DMS53 (cell line): ENCODE measurements at regions not wholly inside any gene's neighbourhood (a gene's known extent, or its start where the extent isn't known, plus 50 kb on each side); places are given as distances from the start of the nearest gene placed in this dataset.

Experiments
- DNase-seq: peaks from one replicate; lab custom pipeline; 2025; lab: John Stamatoyannopoulos, UW

DNA sequence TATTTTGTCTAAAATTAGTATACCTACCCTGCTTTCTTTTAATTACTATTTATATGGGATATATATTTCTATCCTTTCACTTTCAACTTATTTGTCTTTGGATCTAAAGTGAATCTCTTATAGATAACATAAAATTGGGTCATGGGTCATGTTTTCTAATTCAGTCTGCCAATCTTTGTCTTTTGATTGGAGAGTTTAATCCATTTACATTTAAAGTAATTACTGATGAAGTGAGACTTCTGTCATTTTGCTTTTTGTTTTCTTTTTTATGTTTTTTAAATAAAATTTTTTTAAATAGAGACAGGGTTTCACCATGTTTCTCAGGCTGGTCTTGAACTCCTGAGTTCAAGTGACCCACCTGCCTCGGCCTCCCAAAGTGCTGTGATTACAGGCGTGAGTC, 50.5 kb upstream of the PRDM1 start:
- DNase-seq = no peak

DNA sequence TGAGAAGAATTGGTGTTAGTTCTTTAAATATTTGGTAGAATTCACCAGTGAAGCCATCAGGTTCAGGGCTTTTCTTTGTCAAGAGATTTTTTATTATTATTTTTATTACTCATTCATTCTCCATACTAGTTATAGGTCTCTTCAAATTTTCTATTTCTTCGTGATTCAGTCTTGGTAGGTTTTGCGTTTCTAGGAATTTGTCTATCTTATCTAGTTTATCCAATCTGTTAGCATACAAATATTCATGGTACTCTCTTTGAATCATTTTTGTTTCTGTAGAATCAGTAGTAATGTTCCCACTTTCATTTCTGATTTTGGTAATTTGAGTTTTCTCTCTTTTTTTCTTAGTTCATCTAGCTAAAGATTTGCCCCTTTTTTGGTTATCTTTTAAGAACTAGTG, 52.3 kb upstream of the PRDM1 start:
- no peak for DNase-seq

DNA sequence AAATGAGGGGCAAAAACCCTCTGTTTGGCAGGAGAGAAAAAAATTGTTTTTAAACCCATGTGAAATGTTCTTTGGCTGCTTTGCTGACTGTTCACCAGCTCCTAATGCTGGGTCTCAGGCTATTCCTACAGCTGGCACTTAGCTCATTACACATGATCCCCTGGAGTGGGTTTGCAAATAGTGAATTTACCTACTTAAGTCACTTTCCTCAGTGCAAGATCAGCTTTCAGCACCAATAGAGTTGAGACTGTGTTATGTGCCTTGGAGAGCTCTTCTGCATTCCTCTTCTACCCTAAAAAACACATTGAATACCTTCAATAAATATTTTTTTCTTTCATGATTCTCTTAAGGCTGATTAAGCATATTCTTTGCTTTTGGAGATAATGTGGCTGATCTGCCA, 58.4 kb upstream of the PRDM1 start:
- peak; percentile 30 for DNase-seq

DNA sequence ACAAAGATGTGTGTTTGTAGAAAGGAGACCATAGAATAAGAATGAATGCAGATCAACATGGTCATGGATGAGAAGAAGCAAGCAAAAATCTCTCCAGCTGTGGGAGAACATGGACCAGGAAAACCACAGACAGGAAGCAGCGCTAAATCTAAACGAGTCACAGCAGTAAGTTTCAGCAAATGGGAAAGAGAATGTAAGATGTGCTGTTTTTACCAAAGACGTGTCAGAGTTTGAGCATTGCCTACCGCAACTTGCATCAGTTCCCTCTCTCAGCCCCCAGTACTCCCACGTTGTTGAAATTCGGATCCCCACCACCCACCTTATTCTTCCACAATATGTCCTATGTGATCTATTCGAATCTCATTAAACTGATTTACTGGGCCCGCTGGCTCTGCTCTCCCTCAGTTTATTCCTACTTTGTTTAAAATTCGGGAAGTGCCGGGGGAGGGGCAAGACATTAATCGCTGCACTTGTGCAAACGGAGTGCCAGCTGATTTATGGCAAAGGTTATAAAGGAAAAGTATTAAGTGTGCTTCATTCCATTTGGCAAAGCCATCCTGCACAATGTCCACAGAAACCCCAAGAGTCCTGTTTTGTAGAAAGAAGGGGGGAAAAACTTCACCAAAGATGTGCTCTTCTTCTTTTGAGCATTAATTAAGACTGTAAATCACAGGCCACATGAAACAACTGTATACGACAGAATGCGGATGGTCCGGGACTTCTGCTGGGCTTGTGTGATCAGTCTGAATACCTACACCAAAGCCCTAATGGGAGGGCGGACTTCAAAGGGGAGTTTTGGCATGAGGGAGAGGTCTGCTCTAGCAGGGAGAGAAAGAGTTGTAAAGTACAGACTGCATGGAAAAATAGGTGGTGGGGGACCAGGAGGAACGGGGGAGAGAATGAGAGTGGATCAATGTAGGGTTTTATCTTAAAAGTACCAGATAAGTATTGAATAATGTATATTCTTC, 59.1 kb upstream of the PRDM1 start:
- no peak for DNase-seq

DNA sequence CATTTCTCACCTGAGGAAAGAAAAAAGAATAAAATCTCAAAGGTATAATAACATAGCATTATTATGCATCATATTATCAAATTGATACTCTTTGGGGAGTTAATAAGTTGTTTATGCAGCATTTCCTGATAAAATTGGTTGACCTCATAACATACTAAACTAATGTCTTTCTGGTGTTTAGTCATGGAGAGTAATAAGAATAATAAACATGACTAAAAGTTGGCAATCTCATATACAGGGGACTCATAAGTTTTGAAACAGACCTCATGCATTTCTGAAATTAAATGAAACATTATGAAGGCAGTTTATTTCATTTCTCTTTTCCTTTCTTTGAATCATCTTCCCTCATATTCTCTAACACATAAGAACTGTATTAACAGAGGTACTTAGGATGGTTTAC, 60.5 kb upstream of the PRDM1 start:
- no peak for DNase-seq

DNA sequence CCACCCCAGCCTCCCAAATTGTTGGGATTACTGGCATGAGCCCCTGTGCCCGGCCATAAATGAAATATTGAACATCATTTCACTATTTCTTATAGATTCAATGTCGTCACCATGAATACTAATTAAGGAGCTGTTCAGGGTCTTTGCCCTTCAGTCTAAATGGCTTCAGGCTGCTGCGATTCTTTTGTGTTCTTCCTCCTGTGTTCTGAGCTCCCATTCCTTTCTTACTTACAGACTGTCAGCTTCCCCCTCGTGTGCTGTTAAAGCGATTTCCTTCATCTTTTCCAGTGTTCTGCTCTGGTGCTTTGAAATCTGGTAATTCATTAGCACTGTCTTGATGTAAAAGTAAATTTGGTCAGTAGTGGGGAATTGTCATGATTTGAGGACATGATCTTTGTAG, 63.3 kb upstream of the PRDM1 start:
- DNase-seq = no peak

DNA sequence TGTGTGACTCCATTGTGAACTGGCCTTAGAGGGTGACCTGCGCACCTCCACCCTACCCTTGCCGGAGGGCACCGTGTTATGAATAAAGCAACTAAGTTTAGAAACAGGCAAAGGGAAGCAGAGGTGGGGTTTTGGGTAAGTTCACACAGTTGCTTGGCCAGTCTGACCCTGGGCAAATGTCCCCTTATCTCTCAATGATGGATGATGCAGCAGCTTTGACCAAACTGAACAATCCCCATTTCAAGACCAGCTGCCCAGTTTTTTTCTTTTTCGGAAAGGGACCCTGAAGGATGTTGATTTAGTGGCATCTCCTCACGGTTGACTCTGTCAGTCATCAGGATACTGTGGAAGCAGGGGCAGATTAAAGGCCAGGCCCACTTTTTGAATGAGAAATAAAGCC, 68.7 kb upstream of the PRDM1 start:
- DNase-seq = no peak

DNA sequence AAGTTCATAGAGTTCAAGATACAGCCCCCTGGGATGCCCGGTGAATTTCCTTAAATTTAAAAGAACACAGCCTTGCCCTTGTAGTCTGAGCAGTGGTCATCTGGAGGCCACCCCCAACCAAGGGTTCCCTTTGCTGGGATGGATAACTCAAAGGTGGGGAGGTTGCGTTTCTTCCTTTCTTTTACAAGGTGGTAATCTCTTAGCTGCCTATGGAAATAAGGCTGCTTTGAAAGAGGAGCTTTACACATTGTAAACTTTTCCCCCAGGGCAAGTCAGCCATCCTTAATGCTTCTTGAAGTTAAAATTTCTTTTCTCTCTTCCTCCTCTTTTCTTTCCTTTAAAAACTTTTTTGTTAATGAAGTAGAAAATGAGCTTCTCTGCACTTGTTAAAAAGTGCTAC, 71.2 kb upstream of the PRDM1 start:
- DNase-seq = no peak

DNA sequence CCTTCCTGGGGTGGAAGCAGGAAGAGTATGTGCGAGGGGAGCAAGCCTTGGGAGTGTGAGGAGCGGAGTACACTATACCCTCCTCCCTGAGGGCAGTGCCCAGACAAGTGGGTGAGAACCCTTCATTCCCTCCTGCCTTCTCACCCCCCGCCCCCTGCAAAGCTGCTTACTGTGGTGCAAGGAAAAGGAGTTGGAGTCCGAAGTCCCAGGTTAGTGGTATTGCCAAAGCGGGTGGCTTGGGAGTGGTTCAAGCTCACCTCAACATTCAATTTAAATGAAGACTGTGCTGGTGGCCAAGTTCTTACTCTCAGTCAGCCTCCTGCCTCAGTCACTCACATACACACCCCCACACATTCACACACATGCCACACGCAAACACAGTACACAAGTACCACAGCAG, 74.7 kb upstream of the PRDM1 start:
- DNase-seq = no peak

DNA sequence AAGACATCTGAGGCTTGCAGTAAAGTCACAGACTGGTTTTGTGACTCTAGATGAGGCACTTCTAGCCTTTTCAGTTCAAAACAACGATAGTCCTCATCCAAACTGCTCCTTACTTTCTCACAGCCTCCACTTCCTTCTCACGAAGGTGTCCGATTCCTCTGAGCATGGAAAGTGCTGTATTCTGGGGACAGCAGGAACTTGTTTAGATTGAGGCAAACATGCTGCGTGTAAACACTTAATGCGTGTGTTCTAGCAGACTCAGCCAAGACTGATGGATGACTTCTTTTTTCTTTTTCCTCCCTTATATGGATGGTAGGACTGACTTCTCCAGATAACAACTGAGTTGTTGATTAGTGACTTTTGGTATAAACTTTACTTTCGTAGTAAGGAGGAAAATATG, 80.2 kb upstream of the PRDM1 start:
- peak; percentile 22 for DNase-seq

DNA sequence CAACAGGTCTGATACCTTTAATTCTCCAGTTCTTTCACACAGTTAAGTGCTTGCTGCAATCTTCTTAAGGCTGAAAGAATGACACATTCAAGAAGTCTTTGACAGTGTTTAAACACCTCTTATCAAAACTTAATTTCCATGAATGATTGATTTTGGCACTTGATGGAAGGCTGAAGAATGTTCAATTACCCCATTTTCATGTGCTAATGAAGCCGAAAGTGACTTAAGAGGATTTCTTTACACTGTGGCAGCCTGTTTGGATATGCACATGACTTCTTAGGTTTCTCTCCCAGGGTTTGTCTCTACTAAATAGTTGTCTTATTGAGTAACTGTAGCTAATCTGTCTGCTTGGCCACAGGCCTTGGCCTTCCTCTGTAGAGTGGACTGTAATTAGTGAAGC, 81.1 kb upstream of the PRDM1 start:
- no peak for DNase-seq

DNA sequence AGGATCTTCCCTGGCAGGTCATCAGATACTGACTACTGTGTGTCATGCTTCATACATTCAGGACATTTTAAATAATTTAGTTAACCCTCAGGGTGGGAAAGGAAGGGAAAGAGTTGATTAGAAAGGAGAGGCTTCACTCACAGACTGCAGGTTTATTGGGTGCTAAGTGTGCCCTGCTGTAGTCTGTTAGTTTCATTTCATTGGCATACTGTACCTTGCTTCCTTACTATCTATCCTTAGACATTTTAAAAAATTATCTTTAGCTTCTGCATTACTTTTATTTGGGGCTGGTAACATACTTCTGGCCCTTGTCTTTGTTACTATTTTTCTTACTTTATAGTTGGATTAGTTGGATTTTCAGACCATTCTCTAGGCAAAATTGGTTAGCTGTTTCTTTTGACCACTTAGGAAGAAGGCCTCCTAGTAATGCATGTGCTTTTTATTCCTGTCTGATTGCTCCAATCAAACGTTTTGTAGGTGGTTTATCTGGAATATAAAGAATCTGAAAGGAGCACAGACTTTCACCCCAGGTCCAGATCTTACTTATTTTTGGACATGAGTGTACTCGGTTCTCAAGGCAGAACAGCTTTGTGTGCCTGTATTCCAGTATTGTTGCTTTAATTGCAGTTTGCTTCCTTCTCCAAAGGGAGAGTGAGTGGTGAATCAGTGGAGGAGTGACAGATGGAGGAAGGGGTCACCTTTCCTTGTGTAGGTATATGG, 82.7 kb upstream of the PRDM1 start:
- peak; percentile 30 for DNase-seq

DNA sequence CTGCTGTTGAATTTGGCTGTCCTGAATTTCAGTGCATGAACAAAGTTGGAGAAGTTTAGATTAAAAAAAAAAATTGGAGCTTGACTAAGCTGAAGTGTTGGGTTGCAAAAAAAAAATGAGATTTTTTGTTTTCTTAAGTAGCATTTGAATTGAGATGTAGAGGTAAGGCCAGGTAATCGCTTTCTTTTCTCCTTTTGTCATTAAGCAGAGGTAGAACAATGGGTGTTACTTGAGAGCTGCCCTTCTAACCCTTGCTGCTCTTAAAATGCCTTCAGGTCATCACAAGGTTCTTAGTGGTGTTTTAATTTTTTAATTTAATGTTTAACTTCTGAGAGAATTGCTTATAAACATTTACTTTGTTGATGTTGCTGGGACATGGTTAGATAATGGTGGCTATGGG, 84.1 kb upstream of the PRDM1 start:
- DNase-seq = no peak

DNA sequence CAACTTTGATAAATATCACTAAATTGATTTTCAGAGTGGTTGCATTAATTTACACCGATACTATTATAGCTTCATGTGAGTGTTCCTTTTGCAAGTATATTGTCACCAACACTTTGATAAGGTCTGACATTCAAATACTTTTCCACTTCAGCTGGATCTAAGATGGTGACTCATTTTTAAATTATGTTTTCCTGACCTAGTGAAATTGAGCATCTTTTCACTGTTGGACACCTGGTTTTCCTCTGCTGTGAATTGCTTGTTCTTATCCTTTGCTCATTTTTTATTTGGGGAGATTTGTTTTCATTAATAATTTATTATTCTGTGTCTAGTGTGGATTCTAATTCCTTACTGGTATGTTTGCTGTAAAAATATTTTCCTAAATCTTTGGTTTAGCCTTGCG, 85.2 kb upstream of the PRDM1 start:
- no peak for DNase-seq

DNA sequence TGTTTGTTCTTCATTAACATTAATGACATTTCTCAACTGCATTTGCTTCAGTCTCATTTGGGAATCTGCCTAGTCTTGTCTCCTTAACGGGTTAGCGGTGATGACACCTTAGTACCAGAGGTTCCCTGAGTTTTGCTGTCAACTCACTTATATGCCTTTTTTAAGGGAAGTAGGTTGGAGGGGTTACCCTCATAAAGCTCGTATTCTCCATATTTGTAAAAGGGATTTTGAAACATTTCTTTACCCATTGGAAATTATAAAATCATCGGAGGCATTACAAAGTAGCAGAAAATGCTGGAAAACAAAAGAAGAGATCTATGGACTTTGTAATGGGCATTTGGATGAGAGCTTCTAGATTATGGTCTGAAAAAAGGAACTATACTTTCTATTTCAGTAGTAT, 88.7 kb upstream of the PRDM1 start:
- no peak for DNase-seq

DNA sequence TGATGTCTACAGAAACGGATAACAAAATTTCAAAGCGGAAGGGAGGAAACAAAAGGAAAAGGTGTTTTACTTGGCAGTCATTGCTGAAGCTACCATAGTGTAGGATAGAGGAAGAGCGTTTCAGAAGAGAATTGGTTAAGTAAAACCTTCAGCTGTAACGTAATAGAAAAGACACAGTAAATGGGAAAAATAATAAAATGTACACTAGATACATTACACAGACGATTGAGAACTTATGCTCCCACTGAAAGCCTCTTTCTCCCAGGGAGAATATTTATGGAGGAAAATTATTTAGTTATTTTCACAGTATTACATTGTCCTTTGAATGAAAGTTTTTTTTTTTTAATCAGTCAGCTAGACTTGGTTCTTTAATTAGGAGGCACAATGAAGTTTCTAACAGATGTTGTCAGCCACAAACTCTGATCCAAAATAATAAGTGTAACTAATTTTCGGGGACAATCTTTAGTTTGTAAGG, 90.7 kb upstream of the PRDM1 start:
- DNase-seq = peak; percentile 48

DNA sequence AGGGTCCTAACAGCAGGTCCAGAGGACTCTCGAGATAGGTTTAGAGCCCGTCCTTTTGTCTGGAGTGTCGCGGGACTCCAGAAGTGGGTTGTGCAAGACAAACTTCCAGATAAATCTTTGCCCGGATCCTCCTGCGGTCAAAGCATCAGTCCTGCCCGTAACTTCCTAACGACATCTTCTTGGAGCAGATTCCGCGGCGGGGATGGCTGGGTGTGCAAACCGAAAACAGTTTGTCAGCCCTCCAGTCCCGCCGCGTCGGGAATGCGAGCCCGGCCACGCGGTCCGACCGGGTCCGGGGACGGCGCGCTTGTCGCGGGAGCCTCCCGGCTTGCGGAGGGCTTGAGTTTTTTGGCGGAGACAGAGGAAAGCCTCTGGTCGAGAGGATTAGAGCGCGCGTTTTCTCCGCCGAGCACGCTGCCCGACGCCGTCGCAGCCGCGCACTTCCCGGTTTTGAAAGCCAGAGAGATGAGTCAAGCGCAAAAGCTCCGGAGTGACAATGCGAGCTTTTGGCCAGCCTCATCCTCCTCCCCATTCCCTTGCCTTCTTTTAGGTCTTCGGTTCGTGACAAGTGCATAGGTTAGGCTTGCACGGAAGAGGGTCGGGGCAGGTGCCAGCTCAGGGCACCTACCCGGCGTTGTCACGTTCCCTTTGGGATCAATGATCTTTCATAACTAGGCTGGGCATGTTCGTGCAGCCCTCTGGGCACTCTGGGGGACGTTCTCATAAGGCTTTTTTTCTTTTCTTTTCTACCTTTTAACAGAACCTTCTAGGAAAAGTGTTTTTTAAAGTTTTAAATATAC, 91.3 kb upstream of the PRDM1 start:
- peak; percentile 72 for DNase-seq

DNA sequence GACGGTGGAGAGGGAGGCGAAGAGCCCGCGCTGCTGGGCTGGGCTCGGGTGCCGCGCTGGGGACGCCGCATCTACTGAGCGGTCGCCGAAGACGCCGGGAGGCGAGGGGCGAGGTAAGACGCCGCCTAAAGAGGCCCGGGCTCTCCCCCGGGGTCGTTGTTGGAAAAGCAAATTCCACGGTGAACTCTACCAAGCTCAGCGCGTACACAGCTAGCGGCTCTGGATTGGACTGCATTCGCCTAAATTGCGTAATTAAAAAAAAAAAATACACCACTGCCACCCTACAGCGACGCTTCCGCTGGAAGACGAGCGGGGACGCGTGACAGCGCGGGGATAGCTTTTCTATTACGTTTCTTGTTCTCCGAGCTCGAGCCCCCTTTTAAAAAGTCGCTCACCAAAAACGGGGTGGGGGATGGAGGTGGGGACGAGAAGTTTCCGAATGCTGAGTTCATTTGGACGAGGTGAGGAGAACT, 92.0 kb upstream of the PRDM1 start:
- peak; percentile 73 for DNase-seq

DNA sequence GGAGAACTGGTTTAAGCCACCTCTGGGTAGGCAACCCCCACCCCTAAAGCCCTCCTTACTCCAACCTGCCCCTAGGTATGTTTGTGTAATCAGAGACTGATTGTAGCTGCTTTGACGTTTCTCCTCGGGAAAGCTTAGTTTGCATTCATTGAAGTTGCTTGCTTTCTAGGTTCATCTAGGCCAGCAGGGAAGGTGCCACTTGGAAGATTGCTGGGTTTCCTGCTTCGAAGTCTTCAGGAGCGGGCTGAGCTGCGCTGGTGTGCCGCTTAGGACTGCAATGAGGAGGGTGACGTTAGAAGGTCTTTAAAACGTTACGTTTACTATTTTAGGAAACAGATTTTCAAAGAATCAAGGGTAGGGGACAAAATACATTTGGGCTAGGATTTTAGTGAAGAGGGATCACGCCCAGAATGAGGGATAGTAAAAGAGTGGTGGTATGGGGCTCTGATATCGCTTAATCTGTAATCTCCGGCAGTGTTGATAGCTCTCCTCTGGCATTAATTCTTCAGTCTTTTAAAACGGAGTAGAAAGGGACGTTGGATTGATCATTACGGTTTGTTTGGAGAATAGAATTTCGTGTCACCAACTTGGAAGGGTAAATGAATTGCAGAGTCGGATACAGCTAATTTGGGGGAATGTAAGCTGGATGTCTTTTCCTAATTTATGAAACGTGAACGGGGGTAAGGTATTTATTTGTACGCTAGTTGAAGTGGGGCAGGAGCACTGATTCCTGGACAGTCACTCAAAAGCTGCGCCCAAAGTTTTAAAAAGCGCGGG, 92.6 kb upstream of the PRDM1 start:
- DNase-seq = peak; percentile 45

DNA sequence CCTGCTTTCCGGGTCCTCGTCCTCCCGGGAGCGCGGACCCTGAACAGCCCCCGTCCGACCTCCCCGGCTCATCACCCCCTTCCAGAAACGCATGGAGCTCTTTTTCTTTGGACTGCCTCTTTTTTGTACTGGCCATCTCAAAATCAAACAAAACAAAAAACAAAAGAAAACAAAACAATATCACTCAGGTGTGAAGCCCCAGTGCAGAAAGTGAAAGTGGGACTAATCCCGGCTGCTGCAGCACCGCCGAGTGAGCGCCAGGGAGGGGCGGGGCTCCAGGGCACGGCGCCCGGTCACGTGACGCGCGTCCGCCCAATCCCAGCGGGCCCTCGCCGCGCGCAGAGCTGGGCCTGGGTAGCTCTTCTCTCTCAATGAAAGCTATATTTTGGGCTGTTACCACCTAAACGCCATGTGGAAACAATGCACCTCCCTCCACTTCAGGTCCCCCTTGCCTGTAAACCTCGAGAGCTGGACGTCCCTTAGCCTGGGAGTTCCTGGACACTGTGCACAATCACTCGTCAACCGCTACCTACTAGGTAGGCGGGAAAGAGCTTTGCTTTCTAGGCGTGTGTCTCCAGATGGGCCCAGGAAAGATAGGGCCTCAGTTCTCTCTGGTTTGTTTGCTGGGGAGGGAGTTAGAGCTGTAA, 93.7 kb upstream of the PRDM1 start:
- peak; percentile 91 for DNase-seq
